HCT116 (cell line): ENCODE measurements at regions not wholly inside any gene's neighbourhood (a gene's known extent, or its start where the extent isn't known, plus 50 kb on each side); places are given as distances from the start of the nearest gene placed in this dataset.

Experiments used
- ATAC-seq: fragments of 200-7000 bp; cut with Tn5 transposase; 2 replicates; pipeline ENCODE4 v1.9.1; 2020; ENCODE audit warnings: mild to moderate bottlenecking, moderate library complexity
- BruUV-seq: library from RNA; stranded (reverse); fragments of 400-500 nt; replicated peaks from 2 replicates; lab custom pipeline; 2021; lab: Mats Ljungman, UMichigan
- CTCF ChIA-PET: fragments of 300-600 bp; sonication (Branson Sonifier 250); formaldehyde crosslinking; loops from one replicate; lab custom pipeline; 2021; ENCODE audit warnings: antibody characterized with exemption; lab: Charles Lee
- POLR2A ChIA-PET: fragments of 300-600, 350-600 bp; sonication (Branson Sonifier 250); formaldehyde crosslinking; loops from one replicate; lab custom pipeline; 2021; ENCODE audit warnings: antibody characterized with exemption; lab: Charles Lee
- RAD21 ChIA-PET, 2 experiments: fragments of 300-600 bp; sonication (Branson Sonifier 250); formaldehyde crosslinking; loops; one replicate each; lab custom pipeline; 2023; ENCODE audit warnings: low total read pairs in 2 of 2; ENCODE audit not compliant: uncharacterized antibody in 2 of 2, unreplicated experiment in 2 of 2, low non-redundant PET in 1 of 2; lab: Charles Lee
- DNase-seq: peaks from one replicate; pipeline ENCODE4 v3.0.0-alpha.2; 2010; ENCODE audit warnings: low read depth, low spot score
- H2AFZ ChIP-seq: fragments of 200-600 bp; shearing (Covaris generic), sonication (generic); 2 replicates; pipeline ENCODE4 v1.6.1; 2017; ENCODE audit warnings: low read depth, mixed run types, mixed read lengths, antibody characterized with exemption, low read length; ENCODE audit not compliant: poor library complexity, severe bottlenecking
- H3K27ac ChIP-seq: 2 replicates; pipeline ENCODE4 v1.5.1; 2012; ENCODE audit warnings: low read depth, low read length
- H3K27me3 ChIP-seq: fragments of 200-600 bp; sonication (generic); 2 replicates; pipeline ENCODE4 v1.6.1; 2016; ENCODE audit warnings: mixed run types, low read length, mixed read lengths; ENCODE audit not compliant: insufficient read depth
- H3K36me3 ChIP-seq, 2 experiments: fragments of 200-500 bp in 1 of 2; fragments of 200-600 bp in 1 of 2; sonication (Bioruptor generic) in 1 of 2; sonication (generic) in 1 of 2; 2 replicates each; pipeline versions ENCODE4 v1.5.1 to v1.6.1; 2014 to 2016; ENCODE audit warnings: low read length in 2 of 2, inconsistent platforms in 1 of 2, mixed read lengths in 1 of 2, mixed run types in 1 of 2; ENCODE audit not compliant: insufficient read depth in 2 of 2, control insufficient read depth in 1 of 2
- H3K4me1 ChIP-seq, 2 experiments: fragments of 200-600 bp in 1 of 2; sonication (generic) in 1 of 2; 2 replicates each; pipeline versions ENCODE4 v1.5.1 to v1.6.1; 2012 to 2017; ENCODE audit warnings: low read length in 2 of 2, inconsistent platforms in 1 of 2, mild to moderate bottlenecking in 1 of 2, mixed read lengths in 1 of 2, mixed run types in 1 of 2, moderate library complexity in 1 of 2; ENCODE audit not compliant: insufficient read depth in 2 of 2, control insufficient read depth in 1 of 2
- H3K4me2 ChIP-seq: fragments of 200-600 bp; sonication (generic); 2 replicates; pipeline ENCODE4 v1.6.1; 2017; ENCODE audit warnings: mixed run types, low read length, mixed read lengths
- H3K4me3 ChIP-seq, 2 experiments: fragments of 200-600 bp in 1 of 2; sonication (generic) in 1 of 2; replicated peaks in 1 of 2; 2 replicates each; pipeline ENCODE4 v1.5.1; 2011 to 2016; ENCODE audit warnings: low read length in 2 of 2, control low read depth in 1 of 2, low read depth in 1 of 2, mild to moderate bottlenecking in 1 of 2, mixed read lengths in 1 of 2, mixed run types in 1 of 2
- H3K79me2 ChIP-seq: fragments of 200-600 bp; sonication (generic); 2 replicates; pipeline ENCODE4 v1.6.1; 2017; ENCODE audit warnings: mild to moderate bottlenecking, mixed run types, low read length, moderate library complexity, mixed read lengths; ENCODE audit not compliant: insufficient read depth
- H3K9ac ChIP-seq: fragments of 200-600 bp; sonication (generic); 2 replicates; pipeline ENCODE4 v1.6.1; 2016; ENCODE audit warnings: low read length, mixed read lengths
- H3K9me2 ChIP-seq: fragments of 200-600 bp; sonication (generic), shearing (Covaris generic); 2 replicates; pipeline ENCODE4 v1.6.1; 2017; ENCODE audit warnings: mixed run types, mild to moderate bottlenecking, moderate library complexity; ENCODE audit not compliant: insufficient read depth
- H3K9me3 ChIP-seq, 2 experiments: fragments of 200-500 bp in 1 of 2; fragments of 200-600 bp in 1 of 2; sonication (Bioruptor generic) in 1 of 2; sonication (generic) in 1 of 2; 2 replicates each; pipeline ENCODE4 v1.6.1; 2014 to 2017; ENCODE audit warnings: low read length in 2 of 2, mixed read lengths in 2 of 2, inconsistent platforms in 1 of 2, low read depth in 1 of 2, mild to moderate bottlenecking in 1 of 2, mixed run types in 1 of 2, moderate library complexity in 1 of 2; ENCODE audit not compliant: control insufficient read depth in 1 of 2, insufficient read depth in 1 of 2
- H4K20me1 ChIP-seq: fragments of 200-600 bp; sonication (generic), shearing (Covaris generic); 2 replicates; pipeline ENCODE4 v1.6.1; 2017; ENCODE audit warnings: mixed run types, mild to moderate bottlenecking, moderate library complexity; ENCODE audit not compliant: insufficient read depth
- CBX3 ChIP-seq: IDR thresholded peaks from 2 replicates; pipeline ENCODE4 v1.6.1; 2012; ENCODE audit warnings: low read depth
- ELF1 ChIP-seq: IDR thresholded peaks from 2 replicates; pipeline ENCODE4 v1.6.1; 2012; ENCODE audit warnings: low read depth, borderline replicate concordance
- RAD21 ChIP-seq: IDR thresholded peaks from 2 replicates; pipeline ENCODE4 v1.6.1; 2012; ENCODE audit warnings: low read depth, mild to moderate bottlenecking
- TCF7L2 ChIP-seq: IDR thresholded peaks from 2 replicates; pipeline ENCODE4 v1.7.0; 2011; ENCODE audit warnings: borderline replicate concordance, inconsistent platforms; ENCODE audit not compliant: insufficient read depth, insufficient read length; ENCODE audit errors: extremely low read depth
- ZNF274 ChIP-seq: fragments of 200-500 bp; sonication (Bioruptor generic); IDR thresholded peaks from 2 replicates; pipeline ENCODE4 v1.6.1; 2014; ENCODE audit warnings: mild to moderate bottlenecking, low read depth, low read length, inconsistent platforms
- intact Hi-C: fragments of 100-400 bp; cut with micrococcal nuclease; formaldehyde crosslinking; loops from 2 replicates; pipeline ENCODE4 v1.10.0; 2022
- TF ChIP-seq, protein P1 (sequence below), 3 experiments: fragments of 200-600 bp in 1 of 3; sonication (generic) in 1 of 3; IDR thresholded peaks in 2 of 3; conservative IDR thresholded peaks in 1 of 3; 2 replicates each; pipeline ENCODE4 v1.5.1; 2012 to 2017; ENCODE audit warnings: low read depth in 2 of 3, low read length in 2 of 3, antibody characterized with exemption in 1 of 3, borderline replicate concordance in 1 of 3, control low read depth in 1 of 3, mild to moderate bottlenecking in 1 of 3, mixed read lengths in 1 of 3, mixed run types in 1 of 3, moderate library complexity in 1 of 3; ENCODE audit not compliant: insufficient read depth in 1 of 3
- TF ChIP-seq, protein P2 (sequence below): IDR thresholded peaks from 2 replicates; pipeline ENCODE4 v1.6.1; 2012
- TF ChIP-seq, protein P3 (sequence below): IDR thresholded peaks from 2 replicates; pipeline ENCODE4 v1.6.1; 2012; ENCODE audit warnings: low read depth
- TF ChIP-seq, protein P4 (sequence below): IDR thresholded peaks from 2 replicates; pipeline ENCODE4 v1.6.1; 2012

DNA sequence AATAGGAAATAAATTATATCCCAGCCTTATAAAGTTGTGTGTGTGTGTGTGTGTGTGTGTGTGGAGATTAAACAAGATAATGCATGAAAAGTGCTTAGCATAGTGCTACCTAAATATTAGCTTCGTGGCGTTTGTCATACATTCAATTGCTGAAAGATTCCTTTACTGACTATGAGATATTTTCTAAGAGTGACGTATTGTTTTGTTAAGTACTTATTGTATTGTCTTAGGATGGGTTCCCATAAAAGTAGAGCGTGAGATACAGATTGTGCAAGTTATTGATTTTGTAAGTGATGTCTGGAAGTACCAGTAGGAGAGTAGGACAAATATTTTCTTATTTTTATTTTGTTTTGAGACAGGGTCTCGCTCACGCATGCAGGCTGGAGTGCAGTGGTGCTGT is 730.0 kb downstream of the CDH8 start (continued):
- TF ChIP-seq, protein P1, sequence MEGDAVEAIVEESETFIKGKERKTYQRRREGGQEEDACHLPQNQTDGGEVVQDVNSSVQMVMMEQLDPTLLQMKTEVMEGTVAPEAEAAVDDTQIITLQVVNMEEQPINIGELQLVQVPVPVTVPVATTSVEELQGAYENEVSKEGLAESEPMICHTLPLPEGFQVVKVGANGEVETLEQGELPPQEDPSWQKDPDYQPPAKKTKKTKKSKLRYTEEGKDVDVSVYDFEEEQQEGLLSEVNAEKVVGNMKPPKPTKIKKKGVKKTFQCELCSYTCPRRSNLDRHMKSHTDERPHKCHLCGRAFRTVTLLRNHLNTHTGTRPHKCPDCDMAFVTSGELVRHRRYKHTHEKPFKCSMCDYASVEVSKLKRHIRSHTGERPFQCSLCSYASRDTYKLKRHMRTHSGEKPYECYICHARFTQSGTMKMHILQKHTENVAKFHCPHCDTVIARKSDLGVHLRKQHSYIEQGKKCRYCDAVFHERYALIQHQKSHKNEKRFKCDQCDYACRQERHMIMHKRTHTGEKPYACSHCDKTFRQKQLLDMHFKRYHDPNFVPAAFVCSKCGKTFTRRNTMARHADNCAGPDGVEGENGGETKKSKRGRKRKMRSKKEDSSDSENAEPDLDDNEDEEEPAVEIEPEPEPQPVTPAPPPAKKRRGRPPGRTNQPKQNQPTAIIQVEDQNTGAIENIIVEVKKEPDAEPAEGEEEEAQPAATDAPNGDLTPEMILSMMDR (IDR thresholded peaks at IDR 0.05 in 2 of 3, conservative IDR thresholded peaks at IDR 0.05 in 1 of 3; ENCODE audit: borderline replicate concordance in 1 of 3, insufficient read depth in 1 of 3, low read depth in 2 of 3, low read length in 2 of 3): no peak

DNA sequence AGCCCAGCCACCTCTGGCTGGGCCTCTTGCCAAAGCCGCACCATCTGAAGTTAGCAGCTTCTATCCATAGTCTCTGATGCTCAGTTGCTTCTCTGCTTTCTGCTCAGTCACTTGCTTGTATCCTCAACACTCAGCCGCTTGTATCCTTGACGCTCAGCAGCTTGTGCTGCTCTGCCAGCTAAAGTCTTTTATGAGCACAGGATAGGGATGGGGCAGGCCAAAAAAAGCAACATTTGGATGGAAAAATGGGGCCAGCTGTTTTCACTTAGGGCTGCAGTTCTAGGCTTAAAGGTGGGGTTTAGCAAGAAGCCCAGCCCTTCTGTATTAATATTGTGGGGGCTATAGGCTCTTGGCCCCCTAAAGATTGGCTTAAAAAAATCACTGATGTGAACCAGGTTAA is 739.4 kb downstream of the CDH8 start:
- Histone ChIP-seq H3K9me3 (peaks cover 4% of the 10 kb centered on the region in 2 experiments; a peak in 2 of 4 replicates), H2AFZ (no peak overlapping the region), H3K27ac (no peak overlapping the region), H3K36me3 (no peaks in the 10 kb centered on the region), H3K79me2 (no peaks in the 10 kb centered on the region), H3K27me3 (no peaks in the 10 kb centered on the region), H3K9me2 (no peaks in the 10 kb centered on the region), H3K9ac (no peak overlapping the region), H3K4me1 (no peaks in the 10 kb centered on the region), H3K4me2 (no peak overlapping the region), H4K20me1 (no peaks in the 10 kb centered on the region), H3K4me3 (no peak overlapping the region)
- no TSS peak for BruUV-seq
- POLR2A ChIA-PET: no interaction called here
- no peak for ATAC-seq
- intact Hi-C loops: no loop called here
- DNase-seq: no peak
- TF ChIP-seq ZNF274 (no peak), RAD21 (no peak), CBX3 (no peak), ELF1 (no peak), TCF7L2 (no peak)
- TF ChIP-seq, protein P2, sequence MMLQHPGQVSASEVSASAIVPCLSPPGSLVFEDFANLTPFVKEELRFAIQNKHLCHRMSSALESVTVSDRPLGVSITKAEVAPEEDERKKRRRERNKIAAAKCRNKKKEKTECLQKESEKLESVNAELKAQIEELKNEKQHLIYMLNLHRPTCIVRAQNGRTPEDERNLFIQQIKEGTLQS: no peak
- TF ChIP-seq, protein P3, sequence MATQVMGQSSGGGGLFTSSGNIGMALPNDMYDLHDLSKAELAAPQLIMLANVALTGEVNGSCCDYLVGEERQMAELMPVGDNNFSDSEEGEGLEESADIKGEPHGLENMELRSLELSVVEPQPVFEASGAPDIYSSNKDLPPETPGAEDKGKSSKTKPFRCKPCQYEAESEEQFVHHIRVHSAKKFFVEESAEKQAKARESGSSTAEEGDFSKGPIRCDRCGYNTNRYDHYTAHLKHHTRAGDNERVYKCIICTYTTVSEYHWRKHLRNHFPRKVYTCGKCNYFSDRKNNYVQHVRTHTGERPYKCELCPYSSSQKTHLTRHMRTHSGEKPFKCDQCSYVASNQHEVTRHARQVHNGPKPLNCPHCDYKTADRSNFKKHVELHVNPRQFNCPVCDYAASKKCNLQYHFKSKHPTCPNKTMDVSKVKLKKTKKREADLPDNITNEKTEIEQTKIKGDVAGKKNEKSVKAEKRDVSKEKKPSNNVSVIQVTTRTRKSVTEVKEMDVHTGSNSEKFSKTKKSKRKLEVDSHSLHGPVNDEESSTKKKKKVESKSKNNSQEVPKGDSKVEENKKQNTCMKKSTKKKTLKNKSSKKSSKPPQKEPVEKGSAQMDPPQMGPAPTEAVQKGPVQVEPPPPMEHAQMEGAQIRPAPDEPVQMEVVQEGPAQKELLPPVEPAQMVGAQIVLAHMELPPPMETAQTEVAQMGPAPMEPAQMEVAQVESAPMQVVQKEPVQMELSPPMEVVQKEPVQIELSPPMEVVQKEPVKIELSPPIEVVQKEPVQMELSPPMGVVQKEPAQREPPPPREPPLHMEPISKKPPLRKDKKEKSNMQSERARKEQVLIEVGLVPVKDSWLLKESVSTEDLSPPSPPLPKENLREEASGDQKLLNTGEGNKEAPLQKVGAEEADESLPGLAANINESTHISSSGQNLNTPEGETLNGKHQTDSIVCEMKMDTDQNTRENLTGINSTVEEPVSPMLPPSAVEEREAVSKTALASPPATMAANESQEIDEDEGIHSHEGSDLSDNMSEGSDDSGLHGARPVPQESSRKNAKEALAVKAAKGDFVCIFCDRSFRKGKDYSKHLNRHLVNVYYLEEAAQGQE: no peak
- TF ChIP-seq, protein P4, sequence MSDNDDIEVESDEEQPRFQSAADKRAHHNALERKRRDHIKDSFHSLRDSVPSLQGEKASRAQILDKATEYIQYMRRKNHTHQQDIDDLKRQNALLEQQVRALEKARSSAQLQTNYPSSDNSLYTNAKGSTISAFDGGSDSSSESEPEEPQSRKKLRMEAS: no peak
- RAD21 ChIA-PET: no interaction called here
- CTCF ChIA-PET: no interaction called here
